ENCODE measurements at regions not wholly inside any gene's neighbourhood (a gene's known extent, or its start where the extent isn't known, plus 50 kb on each side); places are given as distances from the start of the nearest gene placed in this dataset.

- H3K9me3 ChIP-seq (ENCODE audit: low read depth): no peaks in the 10 kb centered on the region
- H3F3A ChIP-seq (ENCODE audit: insufficient read depth): no peaks in the 10 kb centered on the region
- no peaks in the 10 kb centered on the region for H3K4me1 ChIP-seq (ENCODE audit: insufficient read depth)
- no peaks in the 10 kb centered on the region for H4K20me1 ChIP-seq (ENCODE audit: insufficient read depth)
- TF ChIP-seq EZH2phosphoT487 (IDR thresholded peaks at IDR 0.05; ENCODE audit: insufficient read depth, low read depth) (no peak), EZH2 (IDR thresholded peaks at IDR 0.05; ENCODE audit: insufficient read depth, poor library complexity, severe bottlenecking) (no peak)
- DNase-seq: no peak
- H3K36me3 ChIP-seq (ENCODE audit: low read depth): no peaks in the 10 kb centered on the region
- H3K4me3 ChIP-seq: no peak overlapping the region
- no peaks in the 10 kb centered on the region for H3K79me2 ChIP-seq (ENCODE audit: insufficient read depth)
- H3K9ac ChIP-seq: no peak overlapping the region
- 79 to 85% methylated on average over 9 of the region's 9 CpGs for WGBS, 2 experiments (ENCODE audit: low coverage in 1 of 2, low lambda C conversion rate in 2 of 2, missing lambda C conversion rate in 2 of 2)
- no peak overlapping the region for H2AFZ ChIP-seq
- in situ Hi-C loops (cut with MboI): loop anchor here (25.0 kb wide), 1 partner anchor 1280 kb away; the partner anchor contains the start of gene IGFBP3
- no peak overlapping the region for H3K4me2 ChIP-seq (ENCODE audit: unreplicated experiment)
- H3K9me2 ChIP-seq (ENCODE audit: insufficient read depth): no peaks in the 10 kb centered on the region
- H3K27me3 ChIP-seq (replicated peaks; ENCODE audit: insufficient read depth): no peaks in the 10 kb centered on the region; the same call in 1 of the 2 replicates
- no peak overlapping the region for H3K27ac ChIP-seq
Observed at GRCh38 chr7:47191876-47192291, 390.0 kb downstream of the TNS3 start.

DNA sequence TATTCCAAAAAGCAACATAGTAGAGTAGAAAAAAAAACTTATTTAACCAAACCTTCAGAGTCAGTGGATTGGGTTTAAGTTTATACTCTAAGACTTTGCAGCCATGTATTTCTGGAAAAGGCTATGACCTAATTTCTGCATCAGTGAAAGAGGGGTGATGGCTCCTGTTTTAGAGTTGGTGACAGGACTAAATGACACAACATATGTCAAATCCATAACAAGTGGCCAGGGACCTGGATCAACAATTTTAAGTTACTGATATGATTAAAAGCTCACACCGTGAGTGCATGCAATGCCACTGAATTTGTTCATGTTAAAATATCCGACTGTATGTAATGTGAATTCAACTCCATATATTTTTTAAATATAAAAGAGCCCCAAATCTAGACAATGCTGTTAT is 390.6 kb downstream of the TNS3 start:
- Histone ChIP-seq H4K20me1 (ENCODE audit: insufficient read depth) (no peaks in the 10 kb centered on the region), H3K4me1 (ENCODE audit: insufficient read depth) (no peaks in the 10 kb centered on the region), H3K4me2 (ENCODE audit: unreplicated experiment) (no peak overlapping the region), H3K9me2 (ENCODE audit: insufficient read depth) (no peaks in the 10 kb centered on the region), H3K27ac (no peak overlapping the region), H3K9me3 (ENCODE audit: low read depth) (no peaks in the 10 kb centered on the region), H3K36me3 (ENCODE audit: low read depth) (no peaks in the 10 kb centered on the region), H3F3A (ENCODE audit: insufficient read depth) (no peaks in the 10 kb centered on the region), H3K9ac (no peak overlapping the region), H2AFZ (no peak overlapping the region), H3K4me3 (no peak overlapping the region), H3K27me3 (replicated peaks; ENCODE audit: insufficient read depth) (no peaks in the 10 kb centered on the region; the same call in 1 of the 2 replicates), H3K79me2 (ENCODE audit: insufficient read depth) (no peaks in the 10 kb centered on the region)
- DNase-seq: no peak
- 63 to 79% methylated on average over 2 of the region's 2 CpGs for WGBS, 2 experiments (ENCODE audit: low coverage in 1 of 2, low lambda C conversion rate in 2 of 2, missing lambda C conversion rate in 2 of 2)
- TF ChIP-seq EZH2 (IDR thresholded peaks at IDR 0.05; ENCODE audit: insufficient read depth, poor library complexity, severe bottlenecking) (no peak), EZH2phosphoT487 (IDR thresholded peaks at IDR 0.05; ENCODE audit: insufficient read depth, low read depth) (no peak)
- in situ Hi-C loops (cut with MboI): loop anchor here (25.0 kb wide), 1 partner anchor 1279 kb away; the partner anchor contains the start of gene IGFBP3

DNA sequence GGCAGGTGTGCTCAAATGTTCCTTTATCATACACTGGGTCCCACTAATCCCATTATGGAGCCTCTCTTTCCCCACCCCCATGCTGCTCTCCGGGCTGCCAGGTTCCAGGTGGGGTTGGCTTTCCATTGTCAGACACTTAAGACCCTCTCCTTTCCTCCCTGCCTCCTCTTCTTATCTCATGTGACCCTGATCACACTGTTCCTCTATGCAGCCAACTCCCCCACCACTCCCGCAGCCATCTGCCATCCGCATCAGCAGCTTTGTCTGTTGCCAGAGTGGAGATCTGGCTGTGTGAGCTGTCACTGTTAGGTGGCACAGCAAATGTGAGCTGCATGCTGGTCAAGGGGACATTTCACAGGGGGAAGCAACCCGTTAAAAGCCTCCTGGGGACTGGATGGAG is 391.4 kb downstream of the TNS3 start:
- Histone ChIP-seq H3K4me2 (ENCODE audit: unreplicated experiment) (no peak overlapping the region), H3K9ac (no peak overlapping the region), H3F3A (ENCODE audit: insufficient read depth) (no peaks in the 10 kb centered on the region), H4K20me1 (ENCODE audit: insufficient read depth) (no peaks in the 10 kb centered on the region), H2AFZ (no peak overlapping the region), H3K9me2 (ENCODE audit: insufficient read depth) (no peaks in the 10 kb centered on the region), H3K4me1 (ENCODE audit: insufficient read depth) (no peaks in the 10 kb centered on the region), H3K36me3 (ENCODE audit: low read depth) (no peaks in the 10 kb centered on the region), H3K4me3 (no peak overlapping the region), H3K27ac (no peak overlapping the region), H3K9me3 (ENCODE audit: low read depth) (no peaks in the 10 kb centered on the region), H3K79me2 (ENCODE audit: insufficient read depth) (no peaks in the 10 kb centered on the region), H3K27me3 (replicated peaks; ENCODE audit: insufficient read depth) (no peaks in the 10 kb centered on the region; the same call in 1 of the 2 replicates)
- TF ChIP-seq EZH2phosphoT487 (IDR thresholded peaks at IDR 0.05; ENCODE audit: insufficient read depth, low read depth): no peak
- no peak for TF ChIP-seq EZH2 (IDR thresholded peaks at IDR 0.05; ENCODE audit: insufficient read depth, poor library complexity, severe bottlenecking)
- in situ Hi-C loops (cut with MboI): loop anchor here (25.0 kb wide), 1 partner anchor 1278 kb away; the partner anchor contains the start of gene IGFBP3
- WGBS, 2 experiments (ENCODE audit: low coverage in 1 of 2, low lambda C conversion rate in 2 of 2, missing lambda C conversion rate in 2 of 2): 69 to 79% methylated on average over 4 of the region's 4 CpGs
- no peak for DNase-seq

DNA sequence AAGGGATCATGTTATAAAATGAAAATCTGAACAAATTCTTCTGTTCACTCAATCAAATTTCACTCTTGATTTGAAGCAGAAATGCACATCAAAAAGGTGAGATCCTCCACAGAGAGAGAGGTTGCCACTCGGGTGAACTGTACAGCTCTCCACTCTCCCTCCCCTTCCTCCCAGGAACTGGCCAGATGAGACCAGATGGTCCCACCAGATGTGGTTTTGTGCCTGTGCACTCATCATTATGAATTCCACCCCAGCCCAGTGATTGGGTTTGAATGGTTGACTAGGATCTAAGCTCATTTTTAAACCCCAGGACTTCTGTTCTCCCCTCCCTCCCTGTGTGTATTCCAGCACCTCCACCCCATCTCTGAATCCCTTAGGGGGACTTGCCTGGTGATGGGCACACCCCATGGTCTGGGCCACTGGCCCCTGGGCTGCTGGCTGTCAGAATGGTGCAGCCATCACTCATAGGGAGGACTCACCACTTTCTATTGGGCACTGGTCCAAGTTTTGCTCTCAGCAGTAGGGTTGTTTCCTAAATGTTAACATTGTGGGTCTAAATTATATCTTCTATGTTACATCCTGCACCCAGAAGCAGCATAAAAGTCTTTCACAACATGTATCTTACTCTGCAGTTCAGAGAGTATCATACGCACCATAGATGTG is 393.1 kb downstream of the TNS3 start:
- no peak for DNase-seq
- no peaks in the 10 kb centered on the region for H4K20me1 ChIP-seq (ENCODE audit: insufficient read depth)
- TF ChIP-seq EZH2phosphoT487 (IDR thresholded peaks at IDR 0.05; ENCODE audit: insufficient read depth, low read depth): no peak
- TF ChIP-seq EZH2 (IDR thresholded peaks at IDR 0.05; ENCODE audit: insufficient read depth, poor library complexity, severe bottlenecking): no peak
- H3K9me3 ChIP-seq (ENCODE audit: low read depth): no peaks in the 10 kb centered on the region
- WGBS, 2 experiments (ENCODE audit: low coverage in 1 of 2, low lambda C conversion rate in 2 of 2, missing lambda C conversion rate in 2 of 2): 46 to 48% methylated on average over 2 of the region's 2 CpGs
- H3K9ac ChIP-seq: no peak overlapping the region
- H3K4me3 ChIP-seq: no peak overlapping the region
- no peaks in the 10 kb centered on the region; the same call in 1 of the 2 replicates for H3K27me3 ChIP-seq (replicated peaks; ENCODE audit: insufficient read depth)
- H3K4me2 ChIP-seq (ENCODE audit: unreplicated experiment): no peak overlapping the region
- H3K79me2 ChIP-seq (ENCODE audit: insufficient read depth): no peaks in the 10 kb centered on the region
- H2AFZ ChIP-seq: no peak overlapping the region
- H3K9me2 ChIP-seq (ENCODE audit: insufficient read depth): no peaks in the 10 kb centered on the region
- 0 out of 2 replicates have a peak, but pooled peaks cover 3% of the 10 kb centered on the region for H3F3A ChIP-seq (ENCODE audit: insufficient read depth)
- no peak overlapping the region for H3K27ac ChIP-seq
- no peaks in the 10 kb centered on the region for H3K36me3 ChIP-seq (ENCODE audit: low read depth)
- in situ Hi-C loops (cut with MboI): loop anchor here (25.0 kb wide), 1 partner anchor 1276 kb away; the partner anchor contains the start of gene IGFBP3
- H3K4me1 ChIP-seq (ENCODE audit: insufficient read depth): no peaks in the 10 kb centered on the region; the same call in 1 of the 2 replicates

All from GM23248 (cell line).